NT2/D1 (cell line): ENCODE measurements at regions not wholly inside any gene's neighbourhood (a gene's known extent, or its start where the extent isn't known, plus 50 kb on each side); places are given as distances from the start of the nearest gene placed in this dataset.
"Not testable (repeated sequence)": the region's sequence is repeated elsewhere in the genome, so short reads cannot be mapped to it uniquely, and the experiment has no call there.

Experiments
- DNase-seq: peaks from one replicate; pipeline ENCODE4 v3.0.0-alpha.2; 2011; ENCODE audit warnings: low read depth, low spot score
- H3K27me3 ChIP-seq: 2 replicates; pipeline ENCODE4 v1.6.0; 2011; ENCODE audit warnings: mild to moderate bottlenecking; ENCODE audit not compliant: insufficient read length, insufficient read depth
- H3K36me3 ChIP-seq: 2 replicates; pipeline ENCODE4 v1.6.1; 2011; ENCODE audit warnings: mild to moderate bottlenecking, low read length, mixed read lengths; ENCODE audit not compliant: insufficient read depth, insufficient read length
- H3K4me1 ChIP-seq: 2 replicates; pipeline ENCODE4 v1.5.1; 2011; ENCODE audit not compliant: insufficient read depth, insufficient read length
- H3K4me3 ChIP-seq: 2 replicates; pipeline ENCODE4 v1.5.1; 2011; ENCODE audit warnings: low read depth; ENCODE audit not compliant: insufficient read length
- H3K9ac ChIP-seq: 2 replicates; pipeline ENCODE4 v1.6.0; 2011; ENCODE audit warnings: low read depth; ENCODE audit not compliant: insufficient read length
- H3K9me3 ChIP-seq: 2 replicates; pipeline ENCODE4 v1.5.1; 2011; ENCODE audit warnings: mild to moderate bottlenecking, low read length; ENCODE audit not compliant: insufficient read depth
- SUZ12 ChIP-seq: IDR thresholded peaks from 2 replicates; pipeline ENCODE4 v1.6.1; 2011; ENCODE audit not compliant: insufficient read length, insufficient read depth; ENCODE audit errors: extremely low read depth
- ZNF274 ChIP-seq: IDR thresholded peaks from 2 replicates; pipeline ENCODE4 v1.6.1; 2011; ENCODE audit warnings: mild to moderate bottlenecking, low read depth, low read length

- no peak for TF ChIP-seq ZNF274
- TF ChIP-seq SUZ12, result no peak
- peaks cover 7% of the 10 kb centered on the region; the same call in 1 of the 2 replicates for H3K9me3 ChIP-seq
- no peak for DNase-seq
- H3K36me3 ChIP-seq, result no peaks in the 10 kb centered on the region
- H3K9ac ChIP-seq, result peak overlapping the region; percentile 42
- no peak overlapping the region for H3K4me3 ChIP-seq
- H3K27me3 ChIP-seq, result no peaks in the 10 kb centered on the region
- no peaks in the 10 kb centered on the region for H3K4me1 ChIP-seq
Measured at GRCh38 chr16:29139261-29139802, 154.5 kb downstream of the LAT start.

GRCh38 chr16:29138698-29139097 is 153.8 kb downstream of the LAT start:
- not testable (repeated sequence) for H3K4me3 ChIP-seq, H3K9me3 ChIP-seq, H3K4me1 ChIP-seq, H3K27me3 ChIP-seq, DNase-seq, H3K36me3 ChIP-seq, H3K9ac ChIP-seq

GRCh38 chr16:29137894-29138662 is 153.2 kb downstream of the LAT start:
- not testable (repeated sequence) for H3K9ac ChIP-seq, H3K9me3 ChIP-seq, H3K4me1 ChIP-seq, DNase-seq, H3K4me3 ChIP-seq, H3K27me3 ChIP-seq, H3K36me3 ChIP-seq

- not testable (repeated sequence) for H3K9me3 ChIP-seq, H3K9ac ChIP-seq, DNase-seq, H3K4me1 ChIP-seq, H3K27me3 ChIP-seq, H3K4me3 ChIP-seq, H3K36me3 ChIP-seq
Measured at GRCh38 chr16:29137461-29137860, 152.6 kb downstream of the LAT start.

- not testable (repeated sequence) for H3K27me3 ChIP-seq, DNase-seq, H3K9ac ChIP-seq, H3K36me3 ChIP-seq, H3K9me3 ChIP-seq, H3K4me3 ChIP-seq, H3K4me1 ChIP-seq
Measured at GRCh38 chr16:29136916-29137315, 152.1 kb downstream of the LAT start.

- H3K4me3 ChIP-seq, H3K9me3 ChIP-seq, DNase-seq, H3K36me3 ChIP-seq, H3K4me1 ChIP-seq, H3K27me3 ChIP-seq, H3K9ac ChIP-seq: not testable (repeated sequence)
Measured at GRCh38 chr16:29136046-29136696, 151.3 kb downstream of the LAT start.

- not testable (repeated sequence) for H3K9me3 ChIP-seq, H3K4me3 ChIP-seq, H3K9ac ChIP-seq, DNase-seq, H3K27me3 ChIP-seq, H3K4me1 ChIP-seq, H3K36me3 ChIP-seq
Measured at GRCh38 chr16:29135098-29135497, 150.2 kb downstream of the LAT start.

- not testable (repeated sequence) for H3K9me3 ChIP-seq, H3K4me3 ChIP-seq, H3K9ac ChIP-seq, DNase-seq, H3K36me3 ChIP-seq, H3K27me3 ChIP-seq
- H3K4me1 ChIP-seq, result peaks cover 13% of the 10 kb centered on the region
Measured at GRCh38 chr16:29133681-29134430, 149.0 kb downstream of the LAT start.

GRCh38 chr16:29132869-29133268 is 148.0 kb downstream of the LAT start:
- H3K36me3 ChIP-seq, DNase-seq, H3K27me3 ChIP-seq, H3K4me3 ChIP-seq, H3K9ac ChIP-seq, H3K9me3 ChIP-seq: not testable (repeated sequence)
- H3K4me1 ChIP-seq, result peaks cover 13% of the 10 kb centered on the region

- not testable (repeated sequence) for H3K4me3 ChIP-seq, DNase-seq, H3K9me3 ChIP-seq, H3K36me3 ChIP-seq, H3K9ac ChIP-seq, H3K27me3 ChIP-seq
- H3K4me1 ChIP-seq, result peaks cover 13% of the 10 kb centered on the region
Measured at GRCh38 chr16:29132444-29132843, 147.6 kb downstream of the LAT start.
